ENCODE measurements at regions not wholly inside any gene's neighbourhood (a gene's known extent, or its start where the extent isn't known, plus 50 kb on each side); places are given as distances from the start of the nearest gene placed in this dataset.
"Not testable (repeated sequence)": the region's sequence is repeated elsewhere in the genome, so short reads cannot be mapped to it uniquely, and the experiment has no call there.

GRCh38 chr2:48050711-48051110, 144.4 kb upstream of the FBXO11 start:
- no peak overlapping the region for H3K4me3 ChIP-seq (ENCODE audit: low read depth, low read length)
- no peak for DNase-seq (ENCODE audit: low read depth)
- TF ChIP-seq CTCF (IDR thresholded peaks at IDR 0.05; ENCODE audit: insufficient read depth, low read depth, low read length) = no peak

DNA sequence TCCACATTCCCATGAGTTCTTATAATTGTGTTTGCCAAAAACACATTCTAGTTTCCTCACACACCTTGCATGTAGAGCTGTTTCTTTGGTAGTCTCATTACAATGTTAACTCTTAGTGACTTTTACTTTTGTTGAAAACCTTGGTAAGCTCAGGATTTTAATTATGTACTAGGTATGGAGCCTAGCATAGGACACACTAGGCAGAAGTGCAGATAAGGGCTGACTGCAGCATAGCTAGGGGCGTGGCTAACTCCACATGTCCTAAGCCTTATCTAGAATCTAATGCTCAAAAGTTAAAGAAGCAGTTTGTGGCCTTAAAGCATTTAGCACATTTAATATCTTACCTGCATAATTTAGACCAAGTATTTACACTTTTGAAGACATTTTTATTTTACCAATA, 153.7 kb upstream of the FBXO11 start:
- no peak for DNase-seq (ENCODE audit: low read depth)
- TF ChIP-seq CTCF (IDR thresholded peaks at IDR 0.05; ENCODE audit: insufficient read depth, low read depth, low read length) = no peak

DNA sequence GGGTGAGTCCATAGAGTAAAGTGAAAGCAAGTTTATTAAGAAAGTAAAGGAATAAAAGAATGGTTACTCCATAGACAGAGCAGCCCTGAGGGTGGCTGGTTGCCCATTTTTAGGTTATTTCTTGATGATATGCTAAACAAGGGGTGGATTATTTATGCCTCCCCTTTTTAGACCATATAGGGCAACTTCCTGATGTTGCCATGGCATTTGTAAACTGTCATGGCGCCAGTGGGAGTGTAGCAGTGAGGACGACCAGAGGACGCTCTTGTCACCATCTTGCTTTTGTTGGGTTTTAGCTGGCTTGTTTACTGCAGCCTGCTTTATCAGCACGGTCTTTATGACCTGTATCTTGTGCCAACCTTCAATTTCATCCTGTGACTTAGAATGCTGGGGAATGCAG, 155.4 kb upstream of the FBXO11 start:
- not testable (repeated sequence) for DNase-seq (ENCODE audit: low read depth)

More for the DNA sequence above, 153.7 kb upstream of the FBXO11 start:
- H3K4me3 ChIP-seq (ENCODE audit: low read depth, low read length) = no peak overlapping the region

GRCh38 chr2:48065096-48065495, 158.8 kb upstream of the FBXO11 start:
- no peak overlapping the region for H3K4me3 ChIP-seq (ENCODE audit: low read depth, low read length)
- no peak for TF ChIP-seq CTCF (IDR thresholded peaks at IDR 0.05; ENCODE audit: insufficient read depth, low read depth, low read length)
- DNase-seq (ENCODE audit: low read depth) = no peak

More for the DNA sequence above, 155.4 kb upstream of the FBXO11 start:
- H3K4me3 ChIP-seq (ENCODE audit: low read depth, low read length) = not testable (repeated sequence)

GRCh38 chr2:48066000-48066399, 159.7 kb upstream of the FBXO11 start:
- TF ChIP-seq CTCF (IDR thresholded peaks at IDR 0.05; ENCODE audit: insufficient read depth, low read depth, low read length) = no peak
- H3K4me3 ChIP-seq (ENCODE audit: low read depth, low read length) = no peak overlapping the region
- DNase-seq (ENCODE audit: low read depth) = no peak

- TF ChIP-seq CTCF (IDR thresholded peaks at IDR 0.05; ENCODE audit: insufficient read depth, low read depth, low read length) = no peak
- no peak overlapping the region for H3K4me3 ChIP-seq (ENCODE audit: low read depth, low read length)
- no peak for DNase-seq (ENCODE audit: low read depth)
Measured at GRCh38 chr2:48069769-48070168, 163.5 kb upstream of the FBXO11 start.

DNA sequence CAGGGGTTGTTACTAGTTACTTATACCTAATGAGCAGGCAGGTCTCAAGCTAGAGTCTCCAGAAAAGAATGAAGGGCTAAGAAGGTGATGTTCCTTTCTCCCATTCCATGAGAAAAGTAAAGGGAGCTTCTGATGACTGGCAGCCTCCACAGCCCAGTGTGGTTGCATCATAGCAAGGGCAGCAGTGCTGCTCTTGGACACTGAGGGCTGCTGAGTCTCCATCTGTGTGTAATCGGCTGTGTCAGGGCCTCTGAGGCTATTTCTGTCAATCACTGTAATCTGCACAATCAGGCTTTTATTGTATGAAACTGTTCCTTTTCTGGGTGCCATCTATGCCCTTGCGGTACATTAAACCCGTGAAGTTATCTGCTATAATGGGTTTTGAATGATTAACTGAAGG, 164.1 kb upstream of the FBXO11 start:
- H3K4me3 ChIP-seq (ENCODE audit: low read depth, low read length) = no peak overlapping the region
- no peak for DNase-seq (ENCODE audit: low read depth)
- no peak for TF ChIP-seq CTCF (IDR thresholded peaks at IDR 0.05; ENCODE audit: insufficient read depth, low read depth, low read length)

Data from fibroblast of villous mesenchyme (primary cell).